CD4-positive, alpha-beta T cell (primary cell): ENCODE measurements at regions not wholly inside any gene's neighbourhood (a gene's known extent, or its start where the extent isn't known, plus 50 kb on each side); places are given as distances from the start of the nearest gene placed in this dataset.

Experiments used
- ATAC-seq: fragments of 200-7000 bp; cut with Tn5 transposase; one replicate; pipeline ENCODE4 v1.10.0; 2022; ENCODE audit warnings: mild to moderate bottlenecking; ENCODE audit not compliant: poor library complexity
- CTCF ChIA-PET: fragments of 350-600 bp; sonication (Branson Sonifier 250); formaldehyde crosslinking; loops from one replicate; lab custom pipeline; 2021; ENCODE audit warnings: antibody characterized with exemption, inconsistent platforms; lab: Charles Lee
- POLR2A ChIA-PET: fragments of 350-600 bp; sonication (Branson Sonifier 250); formaldehyde crosslinking; loops from one replicate; lab custom pipeline; 2021; ENCODE audit warnings: antibody characterized with exemption, inconsistent platforms; lab: Charles Lee
- DNase-seq, 14 experiments: peaks; one replicate each; pipeline ENCODE4 v3.0.0-alpha.2; 2013 to 2020; ENCODE audit warnings: mixed read lengths in 2 of 14
- H3K27ac ChIP-seq, 2 donors: one replicate each; pipeline versions ENCODE4 v1.5.1 to v1.7.0; 2013; ENCODE audit warnings: low read length in 2 of 2, low read depth in 1 of 2, mild to moderate bottlenecking in 1 of 2
- H3K27me3 ChIP-seq, 2 experiments: 1 replicate in 1 of 2; 2 replicates in 1 of 2; pipeline versions ENCODE4 v1.6.1 to v1.7.0; 2013; ENCODE audit warnings: low read length in 2 of 2, control low read depth in 1 of 2, mild to moderate bottlenecking in 1 of 2, moderate library complexity in 1 of 2; ENCODE audit not compliant: insufficient read depth in 2 of 2, control insufficient read depth in 1 of 2
- H3K36me3 ChIP-seq: one replicate; pipeline ENCODE4 v1.6.1; 2013; ENCODE audit warnings: low read length, control low read depth; ENCODE audit not compliant: insufficient read depth
- H3K4me1 ChIP-seq: one replicate; pipeline ENCODE4 v1.6.1; 2013; ENCODE audit warnings: low read length, control low read depth; ENCODE audit not compliant: insufficient read depth
- H3K4me3 ChIP-seq: one replicate; pipeline ENCODE4 v1.5.1; 2013; ENCODE audit warnings: mild to moderate bottlenecking, low read length, moderate library complexity
- H3K9me3 ChIP-seq, 2 experiments: 1 replicate in 1 of 2; 2 replicates in 1 of 2; pipeline versions ENCODE4 v1.6.1 to v1.7.0; 2013; ENCODE audit warnings: low read length in 2 of 2, mild to moderate bottlenecking in 2 of 2, control low read depth in 1 of 2, moderate library complexity in 1 of 2; ENCODE audit not compliant: control insufficient read depth in 1 of 2, insufficient read depth in 1 of 2
- H3K27ac Mint-ChIP-seq: one replicate; pipeline ENCODE4 v1.8.0; 2020; ENCODE audit warnings: mixed read lengths
- H3K27me3 Mint-ChIP-seq: one replicate; pipeline ENCODE4 v1.8.0; 2021; ENCODE audit warnings: mixed read lengths
- H3K36me3 Mint-ChIP-seq: one replicate; pipeline ENCODE4 v1.8.0; 2021; ENCODE audit warnings: low read depth, mixed read lengths
- H3K4me1 Mint-ChIP-seq: one replicate; pipeline ENCODE4 v1.8.0; 2021; ENCODE audit warnings: low read depth, mixed read lengths
- H3K4me3 Mint-ChIP-seq: one replicate; pipeline ENCODE4 v1.8.0; 2020; ENCODE audit warnings: mild to moderate bottlenecking, mixed read lengths
- H3K9me3 Mint-ChIP-seq: one replicate; pipeline ENCODE4 v1.8.0; 2020; ENCODE audit warnings: mixed read lengths
- CTCF ChIP-seq: fragments of 200-600 bp; IDR thresholded peaks from one replicate; pipeline ENCODE4 v1.8.0; 2022; ENCODE audit warnings: antibody characterized with exemption, mild to moderate bottlenecking
- intact Hi-C, 2 experiments: fragments of 100-400 bp; cut with DNase I in 1 of 2; cut with micrococcal nuclease in 1 of 2; formaldehyde crosslinking; loops; one replicate each; pipeline versions ENCODE4 v1.15.1 to v1.9.0; 2023 to 2025; cut with DNase I, micrococcal nuclease

GRCh38 chr4:160091631-160092030 lies 988.8 kb downstream of the RAPGEF2 start:
- peaks cover 0 to 4% of the 10 kb centered on the region in 2 experiments for H3K9me3 ChIP-seq
- Mint-ChIP-seq H3K9me3 (peaks cover 24% of the 10 kb centered on the region), H3K36me3 (no peaks in the 10 kb centered on the region), H3K27ac (no peak overlapping the region), H3K4me1 (no peaks in the 10 kb centered on the region), H3K4me3 (no peak overlapping the region), H3K27me3 (no peaks in the 10 kb centered on the region)
- H3K27ac ChIP-seq = no peak overlapping the region
- ChIA-PET CTCF (no interaction called here), POLR2A (no interaction called here)
- no peak for TF ChIP-seq CTCF
- no peak for ATAC-seq
- H3K4me1 ChIP-seq = no peaks in the 10 kb centered on the region
- no peaks in the 10 kb centered on the region for H3K36me3 ChIP-seq
- intact Hi-C loops = no loop called here
- DNase-seq = no peak
- H3K27me3 ChIP-seq = no peaks in the 10 kb centered on the region
- H3K4me3 ChIP-seq = no peak overlapping the region

- intact Hi-C loops = no loop called here
- H3K27me3 Mint-ChIP-seq = no peaks in the 10 kb centered on the region
- peaks cover 8% of the 10 kb centered on the region for H3K9me3 Mint-ChIP-seq
- H3K4me1 Mint-ChIP-seq = no peaks in the 10 kb centered on the region
- no peaks in the 10 kb centered on the region for H3K36me3 ChIP-seq
- TF ChIP-seq CTCF = no peak
- ATAC-seq (no peak), DNase-seq (no peak)
- H3K36me3 Mint-ChIP-seq = no peaks in the 10 kb centered on the region
- H3K4me3 ChIP-seq = no peak overlapping the region
- H3K4me3 Mint-ChIP-seq = no peak overlapping the region
- no peak overlapping the region for H3K27ac ChIP-seq
- CTCF ChIA-PET = no interaction called here
- H3K27ac Mint-ChIP-seq = no peak overlapping the region
- H3K9me3 ChIP-seq = no peaks in the 10 kb centered on the region
- no peaks in the 10 kb centered on the region for H3K4me1 ChIP-seq
- H3K27me3 ChIP-seq = no peaks in the 10 kb centered on the region
- POLR2A ChIA-PET = no interaction called here
These were observed 997.4 kb downstream of the RAPGEF2 start for GRCh38 chr4:160100316-160100715.

- Histone ChIP-seq H3K9me3 (peaks cover 4 to 8% of the 10 kb centered on the region in 2 experiments), H3K4me3 (no peak overlapping the region), H3K27me3 (no peaks in the 10 kb centered on the region), H3K4me1 (no peaks in the 10 kb centered on the region), H3K36me3 (no peaks in the 10 kb centered on the region), H3K27ac (no peak overlapping the region)
- Mint-ChIP-seq H3K9me3 (peaks cover 17% of the 10 kb centered on the region), H3K27me3 (no peaks in the 10 kb centered on the region), H3K4me3 (no peak overlapping the region), H3K36me3 (no peaks in the 10 kb centered on the region), H3K4me1 (no peaks in the 10 kb centered on the region), H3K27ac (no peak overlapping the region)
- TF ChIP-seq CTCF = no peak
- intact Hi-C loops = no loop called here
- ChIA-PET POLR2A (no interaction called here), CTCF (no interaction called here)
- ATAC-seq (no peak), DNase-seq (no peak)
These were observed 1008.0 kb downstream of the RAPGEF2 start for GRCh38 chr4:160110891-160111290.
